HepG2 (cell line): ENCODE measurements at regions not wholly inside any gene's neighbourhood (a gene's known extent, or its start where the extent isn't known, plus 50 kb on each side); places are given as distances from the start of the nearest gene placed in this dataset.

ENCODE experiments used
- FOXA3 ChIP-seq: IDR thresholded peaks from 2 replicates; pipeline ENCODE4 v1.6.1; 2016; ENCODE audit warnings: missing genetic modification reagents, missing compliant biosample characterization
- FOXO1 ChIP-seq: sonication (generic); formaldehyde crosslinking; IDR thresholded peaks from 2 replicates; pipeline ENCODE4 v1.4.0; 2020; ENCODE audit warnings: missing genetic modification reagents
- FOXP4 ChIP-seq: sonication (generic); formaldehyde crosslinking; IDR thresholded peaks from 2 replicates; pipeline ENCODE4 v1.4.0; 2020; ENCODE audit warnings: missing genetic modification reagents
- HDAC2 ChIP-seq: sonication (generic); formaldehyde crosslinking; IDR thresholded peaks from 2 replicates; pipeline ENCODE4 v1.4.0; 2020; ENCODE audit warnings: missing genetic modification reagents
- HMG20B ChIP-seq: conservative IDR thresholded peaks from 2 replicates; pipeline ENCODE4 v1.6.1; 2016; ENCODE audit warnings: missing genetic modification reagents, missing compliant biosample characterization
- HNRNPK ChIP-seq: fragments of 200-400 bp; formaldehyde crosslinking; IDR thresholded peaks from 2 replicates; pipeline ENCODE4 v1.6.1; 2018; ENCODE audit warnings: low read length, low read depth, moderate library complexity, mild to moderate bottlenecking; ENCODE audit not compliant: poor library complexity, severe bottlenecking
- ISX ChIP-seq: sonication (generic); formaldehyde crosslinking; conservative IDR thresholded peaks from 2 replicates; pipeline ENCODE4 v1.5.0; 2020; ENCODE audit warnings: missing genetic modification reagents
- MAX ChIP-seq: IDR thresholded peaks from 2 replicates; pipeline ENCODE4 v1.6.1; 2012; ENCODE audit warnings: inconsistent platforms
- MXD3 ChIP-seq: IDR thresholded peaks from 2 replicates; pipeline ENCODE4 v1.6.1; 2016; ENCODE audit warnings: mild to moderate bottlenecking, missing biosample characterization, missing genetic modification reagents
- RELA ChIP-seq: sonication (generic); formaldehyde crosslinking; IDR thresholded peaks from 2 replicates; pipeline ENCODE4 v1.4.0; 2020; ENCODE audit warnings: missing genetic modification reagents
- SRF ChIP-seq: IDR thresholded peaks from 2 replicates; pipeline ENCODE4 v1.6.1; 2011; ENCODE audit warnings: mild to moderate bottlenecking, low read depth, low read length, moderate library complexity
- ZNF674 ChIP-seq: sonication (generic); formaldehyde crosslinking; IDR thresholded peaks from 2 replicates; pipeline ENCODE4 v1.5.0; 2020; ENCODE audit warnings: low read depth, mild to moderate bottlenecking, missing genetic modification reagents
- TF ChIP-seq, protein P1 (sequence below): sonication (generic); formaldehyde crosslinking; IDR thresholded peaks from 2 replicates; pipeline ENCODE4 v1.4.0; 2020; ENCODE audit warnings: missing genetic modification reagents, borderline replicate concordance
- TF ChIP-seq, protein P2 (sequence below): sonication (generic); formaldehyde crosslinking; IDR thresholded peaks from 2 replicates; pipeline ENCODE4 v1.5.1; 2020; ENCODE audit warnings: mild to moderate bottlenecking, missing genetic modification reagents, borderline replicate concordance
- TF ChIP-seq, protein P3 (sequence below): sonication (generic); formaldehyde crosslinking; IDR thresholded peaks from 2 replicates; pipeline ENCODE4 v1.5.0; 2020; ENCODE audit warnings: missing genetic modification reagents, mild to moderate bottlenecking, borderline replicate concordance

DNA sequence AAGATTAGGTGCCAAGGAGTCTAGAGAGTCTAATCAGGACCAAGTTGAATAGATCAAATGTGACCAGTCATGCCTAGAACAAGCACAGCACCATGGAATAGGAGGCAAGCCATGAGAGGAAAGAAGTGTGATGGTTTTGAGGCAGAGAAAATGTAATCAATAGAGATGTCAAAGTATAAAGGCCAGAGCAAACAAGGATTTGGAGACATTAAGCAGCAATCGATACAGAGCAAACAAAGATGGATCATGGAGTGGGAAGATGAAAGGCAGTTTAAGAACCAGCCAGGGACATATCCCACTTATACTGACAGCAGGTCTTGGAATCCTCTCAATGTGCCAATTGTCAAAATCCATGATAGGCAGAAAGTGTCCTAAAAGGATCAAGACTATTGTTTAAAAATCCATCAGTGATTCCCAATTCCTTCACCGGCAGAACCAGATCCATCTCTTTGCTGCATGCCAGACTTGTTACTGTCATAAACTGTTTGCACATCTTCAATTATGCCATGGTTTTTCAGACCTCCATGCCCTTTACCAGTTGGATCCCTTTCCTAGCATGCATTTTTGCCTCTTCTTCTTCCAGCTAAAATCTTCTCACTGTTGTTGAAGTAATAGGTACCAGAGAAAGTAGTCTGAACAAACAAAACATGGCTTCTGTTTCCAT lies 520.7 kb upstream of the ARX start (continued):
- 0 out of 2 replicates have a peak, but pooled peaks have one; percentile 43 for TF ChIP-seq FOXP4 (CRISPR knock-in tag)
- TF ChIP-seq, protein P1, sequence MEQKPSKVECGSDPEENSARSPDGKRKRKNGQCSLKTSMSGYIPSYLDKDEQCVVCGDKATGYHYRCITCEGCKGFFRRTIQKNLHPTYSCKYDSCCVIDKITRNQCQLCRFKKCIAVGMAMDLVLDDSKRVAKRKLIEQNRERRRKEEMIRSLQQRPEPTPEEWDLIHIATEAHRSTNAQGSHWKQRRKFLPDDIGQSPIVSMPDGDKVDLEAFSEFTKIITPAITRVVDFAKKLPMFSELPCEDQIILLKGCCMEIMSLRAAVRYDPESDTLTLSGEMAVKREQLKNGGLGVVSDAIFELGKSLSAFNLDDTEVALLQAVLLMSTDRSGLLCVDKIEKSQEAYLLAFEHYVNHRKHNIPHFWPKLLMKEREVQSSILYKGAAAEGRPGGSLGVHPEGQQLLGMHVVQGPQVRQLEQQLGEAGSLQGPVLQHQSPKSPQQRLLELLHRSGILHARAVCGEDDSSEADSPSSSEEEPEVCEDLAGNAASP (CRISPR knock-in tag), result no peak
- no peak for TF ChIP-seq RELA (CRISPR knock-in tag)
- TF ChIP-seq, protein P2, sequence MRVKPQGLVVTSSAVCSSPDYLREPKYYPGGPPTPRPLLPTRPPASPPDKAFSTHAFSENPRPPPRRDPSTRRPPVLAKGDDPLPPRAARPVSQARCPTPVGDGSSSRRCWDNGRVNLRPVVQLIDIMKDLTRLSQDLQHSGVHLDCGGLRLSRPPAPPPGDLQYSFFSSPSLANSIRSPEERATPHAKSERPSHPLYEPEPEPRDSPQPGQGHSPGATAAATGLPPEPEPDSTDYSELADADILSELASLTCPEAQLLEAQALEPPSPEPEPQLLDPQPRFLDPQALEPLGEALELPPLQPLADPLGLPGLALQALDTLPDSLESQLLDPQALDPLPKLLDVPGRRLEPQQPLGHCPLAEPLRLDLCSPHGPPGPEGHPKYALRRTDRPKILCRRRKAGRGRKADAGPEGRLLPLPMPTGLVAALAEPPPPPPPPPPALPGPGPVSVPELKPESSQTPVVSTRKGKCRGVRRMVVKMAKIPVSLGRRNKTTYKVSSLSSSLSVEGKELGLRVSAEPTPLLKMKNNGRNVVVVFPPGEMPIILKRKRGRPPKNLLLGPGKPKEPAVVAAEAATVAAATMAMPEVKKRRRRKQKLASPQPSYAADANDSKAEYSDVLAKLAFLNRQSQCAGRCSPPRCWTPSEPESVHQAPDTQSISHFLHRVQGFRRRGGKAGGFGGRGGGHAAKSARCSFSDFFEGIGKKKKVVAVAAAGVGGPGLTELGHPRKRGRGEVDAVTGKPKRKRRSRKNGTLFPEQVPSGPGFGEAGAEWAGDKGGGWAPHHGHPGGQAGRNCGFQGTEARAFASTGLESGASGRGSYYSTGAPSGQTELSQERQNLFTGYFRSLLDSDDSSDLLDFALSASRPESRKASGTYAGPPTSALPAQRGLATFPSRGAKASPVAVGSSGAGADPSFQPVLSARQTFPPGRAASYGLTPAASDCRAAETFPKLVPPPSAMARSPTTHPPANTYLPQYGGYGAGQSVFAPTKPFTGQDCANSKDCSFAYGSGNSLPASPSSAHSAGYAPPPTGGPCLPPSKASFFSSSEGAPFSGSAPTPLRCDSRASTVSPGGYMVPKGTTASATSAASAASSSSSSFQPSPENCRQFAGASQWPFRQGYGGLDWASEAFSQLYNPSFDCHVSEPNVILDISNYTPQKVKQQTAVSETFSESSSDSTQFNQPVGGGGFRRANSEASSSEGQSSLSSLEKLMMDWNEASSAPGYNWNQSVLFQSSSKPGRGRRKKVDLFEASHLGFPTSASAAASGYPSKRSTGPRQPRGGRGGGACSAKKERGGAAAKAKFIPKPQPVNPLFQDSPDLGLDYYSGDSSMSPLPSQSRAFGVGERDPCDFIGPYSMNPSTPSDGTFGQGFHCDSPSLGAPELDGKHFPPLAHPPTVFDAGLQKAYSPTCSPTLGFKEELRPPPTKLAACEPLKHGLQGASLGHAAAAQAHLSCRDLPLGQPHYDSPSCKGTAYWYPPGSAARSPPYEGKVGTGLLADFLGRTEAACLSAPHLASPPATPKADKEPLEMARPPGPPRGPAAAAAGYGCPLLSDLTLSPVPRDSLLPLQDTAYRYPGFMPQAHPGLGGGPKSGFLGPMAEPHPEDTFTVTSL (CRISPR knock-in tag), result peak; percentile 83
- no peak for TF ChIP-seq ISX
- TF ChIP-seq FOXA3 (CRISPR knock-in tag), result peak; percentile 93
- TF ChIP-seq, protein P3, sequence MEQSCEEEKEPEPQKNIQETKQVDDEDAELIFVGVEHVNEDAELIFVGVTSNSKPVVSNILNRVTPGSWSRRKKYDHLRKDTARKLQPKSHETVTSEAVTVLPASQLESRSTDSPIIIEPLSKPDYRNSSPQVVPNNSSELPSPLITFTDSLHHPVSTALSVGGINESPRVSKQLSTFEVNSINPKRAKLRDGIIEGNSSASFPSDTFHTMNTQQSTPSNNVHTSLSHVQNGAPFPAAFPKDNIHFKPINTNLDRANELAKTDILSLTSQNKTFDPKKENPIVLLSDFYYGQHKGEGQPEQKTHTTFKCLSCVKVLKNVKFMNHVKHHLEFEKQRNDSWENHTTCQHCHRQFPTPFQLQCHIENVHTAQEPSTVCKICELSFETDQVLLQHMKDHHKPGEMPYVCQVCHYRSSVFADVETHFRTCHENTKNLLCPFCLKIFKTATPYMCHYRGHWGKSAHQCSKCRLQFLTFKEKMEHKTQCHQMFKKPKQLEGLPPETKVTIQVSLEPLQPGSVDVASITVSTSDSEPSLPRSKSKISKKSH (CRISPR knock-in tag), result no peak
- TF ChIP-seq HDAC2 (CRISPR knock-in tag), result peak; percentile 66
- TF ChIP-seq HMG20B, result 0 out of 2 replicates have a peak, but pooled peaks have one; percentile 38
- no peak for TF ChIP-seq ZNF674 (CRISPR knock-in tag)
- TF ChIP-seq SRF, result no peak
- peak; percentile 32; the same call in 1 of the 2 replicates for TF ChIP-seq FOXO1 (CRISPR knock-in tag)
- TF ChIP-seq HNRNPK, result no peak
- no peak for TF ChIP-seq MAX
- no peak for TF ChIP-seq MXD3 (CRISPR knock-in tag)
